Gastroesophageal sphincter (tissue), 3 donors: ENCODE measurements at regions not wholly inside any gene's neighbourhood (a gene's known extent, or its start where the extent isn't known, plus 50 kb on each side); places are given as distances from the start of the nearest gene placed in this dataset.

ENCODE experiments used
- POLR2A ChIP-seq, 2 donors: fragments of 450-650 bp; IDR thresholded peaks; one replicate each; pipeline ENCODE4 v1.6.1; 2017; ENCODE audit warnings: antibody characterized with exemption in 2 of 2, mild to moderate bottlenecking in 2 of 2, moderate library complexity in 1 of 2
- POLR2AphosphoS5 ChIP-seq: sonication (generic); formaldehyde crosslinking; IDR thresholded peaks from one replicate; pipeline ENCODE4 v1.6.1; 2017; ENCODE audit warnings: antibody characterized with exemption
- TF ChIP-seq, protein P1 (sequence below), 4 experiments: fragments of 200-600 bp in 2 of 4; fragments of 450-650 bp in 2 of 4; sonication (generic) in 1 of 4; IDR thresholded peaks; one replicate each; pipeline ENCODE4 v1.5.1; 2017 to 2019; ENCODE audit warnings: antibody characterized with exemption in 4 of 4, mild to moderate bottlenecking in 2 of 4, moderate library complexity in 2 of 4

GRCh38 chr16:23006380-23006779, 142.9 kb downstream of the USP31 start:
- TF ChIP-seq, protein P1, sequence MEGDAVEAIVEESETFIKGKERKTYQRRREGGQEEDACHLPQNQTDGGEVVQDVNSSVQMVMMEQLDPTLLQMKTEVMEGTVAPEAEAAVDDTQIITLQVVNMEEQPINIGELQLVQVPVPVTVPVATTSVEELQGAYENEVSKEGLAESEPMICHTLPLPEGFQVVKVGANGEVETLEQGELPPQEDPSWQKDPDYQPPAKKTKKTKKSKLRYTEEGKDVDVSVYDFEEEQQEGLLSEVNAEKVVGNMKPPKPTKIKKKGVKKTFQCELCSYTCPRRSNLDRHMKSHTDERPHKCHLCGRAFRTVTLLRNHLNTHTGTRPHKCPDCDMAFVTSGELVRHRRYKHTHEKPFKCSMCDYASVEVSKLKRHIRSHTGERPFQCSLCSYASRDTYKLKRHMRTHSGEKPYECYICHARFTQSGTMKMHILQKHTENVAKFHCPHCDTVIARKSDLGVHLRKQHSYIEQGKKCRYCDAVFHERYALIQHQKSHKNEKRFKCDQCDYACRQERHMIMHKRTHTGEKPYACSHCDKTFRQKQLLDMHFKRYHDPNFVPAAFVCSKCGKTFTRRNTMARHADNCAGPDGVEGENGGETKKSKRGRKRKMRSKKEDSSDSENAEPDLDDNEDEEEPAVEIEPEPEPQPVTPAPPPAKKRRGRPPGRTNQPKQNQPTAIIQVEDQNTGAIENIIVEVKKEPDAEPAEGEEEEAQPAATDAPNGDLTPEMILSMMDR (IDR thresholded peaks at IDR 0.05): no peak
- TF ChIP-seq POLR2AphosphoS5 (no peak), POLR2A (IDR thresholded peaks at IDR 0.05) (no peak)
